ENCODE measurements at regions not wholly inside any gene's neighbourhood (a gene's known extent, or its start where the extent isn't known, plus 50 kb on each side); places are given as distances from the start of the nearest gene placed in this dataset.

DNA sequence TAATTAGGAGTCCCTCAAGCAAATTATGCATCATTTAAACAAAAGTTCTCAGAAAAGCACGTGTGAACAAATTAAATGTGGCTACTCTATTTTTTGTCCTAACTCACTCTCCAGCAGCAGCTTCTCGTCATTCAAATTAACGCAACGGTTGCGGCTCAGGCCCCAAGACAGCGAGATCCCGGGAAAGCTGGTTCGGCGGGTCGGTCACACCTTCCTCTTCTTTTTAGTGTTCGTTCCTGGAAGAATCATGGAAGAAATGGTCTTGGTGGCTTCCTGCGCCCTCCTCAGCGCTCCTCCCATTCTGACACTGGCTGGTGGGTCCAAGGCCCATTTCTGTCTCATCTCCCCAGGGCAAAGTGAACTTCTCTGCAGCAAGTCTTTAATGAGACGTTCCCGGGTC is 382.8 kb upstream of the IRX1 start:
- Histone ChIP-seq H2AFZ (ENCODE audit: low read depth, low read length) (no peak overlapping the region), H3K27ac (ENCODE audit: extremely low read depth, low read depth, low read length) (no peak overlapping the region), H3K4me1 (replicated peaks in 1 of 2; ENCODE audit: control insufficient read depth in 2 of 2, insufficient read depth in 2 of 2, low read length in 2 of 2) (no peaks in the 10 kb centered on the region), H3K4me3 (no peak overlapping the region), H3K9me3 (replicated peaks; ENCODE audit: control insufficient read depth, insufficient read depth, low read depth, low read length) (no peaks in the 10 kb centered on the region), H3K9me1 (ENCODE audit: control insufficient read depth, insufficient read depth, low read length) (no peaks in the 10 kb centered on the region), H3K9ac (ENCODE audit: insufficient read depth in 1 of 2, low read depth in 2 of 2, low read length in 2 of 2) (no peak overlapping the region), H4K20me1 (replicated peaks; ENCODE audit: control insufficient read depth, insufficient read depth, low read length) (no peaks in the 10 kb centered on the region; the same call in 1 of the 2 replicates), H3K4me2 (ENCODE audit: insufficient read depth, low read length) (no peak overlapping the region), H3K27me3 (ENCODE audit: control insufficient read depth in 2 of 2, insufficient read depth in 2 of 2, low read length in 2 of 2) (peaks cover 0 to 5% of the 10 kb centered on the region in 2 experiments; a peak in 1 of 5 replicates), H3K36me3 (ENCODE audit: control insufficient read depth, insufficient read depth, low read length) (no peaks in the 10 kb centered on the region), H3K79me2 (ENCODE audit: control insufficient read depth, insufficient read depth, low read length) (no peaks in the 10 kb centered on the region)
- no peak for DNase-seq (ENCODE audit: extremely low read depth in 1 of 4, low spot score in 3 of 4)
- BruUV-seq (replicated peaks), result no TSS peak
- intact Hi-C loops (cut with micrococcal nuclease), result no loop called here
- TF ChIP-seq ZNF507 (tag; conservative IDR thresholded peaks at IDR 0.05) (no peak), SAP30 (IDR thresholded peaks at IDR 0.05; ENCODE audit: borderline replicate concordance, insufficient read depth, low read depth, low read length, poor library complexity, severe bottlenecking) (no peak), KLF1 (tag; IDR thresholded peaks at IDR 0.05) (no peak), CHCHD3 (CRISPR knock-in tag; IDR thresholded peaks at IDR 0.05) (no peak), CBFA2T2 (conservative IDR thresholded peaks at IDR 0.05) (no peak), ETV1 (tag; conservative IDR thresholded peaks at IDR 0.05; ENCODE audit: low read depth) (no peak), ZNF23 (CRISPR knock-in tag; IDR thresholded peaks at IDR 0.05) (no peak), OTX1 (CRISPR knock-in tag; IDR thresholded peaks at IDR 0.05) (no peak), DEAF1 (CRISPR knock-in tag; IDR thresholded peaks at IDR 0.05) (no peak), ZFP30 (CRISPR knock-in tag; IDR thresholded peaks at IDR 0.05; ENCODE audit: borderline replicate concordance) (no peak), CBX3 (IDR thresholded peaks at IDR 0.05; ENCODE audit: borderline replicate concordance in 1 of 2, low read length in 2 of 2) (no peak), KLF16 (IDR thresholded peaks at IDR 0.05) (no peak), ZFPM2 (CRISPR knock-in tag; IDR thresholded peaks at IDR 0.05) (no peak), PTBP1 (IDR thresholded peaks at IDR 0.05; ENCODE audit: low read depth, low read length) (no peak), HNRNPLL (IDR thresholded peaks at IDR 0.05; ENCODE audit: low read depth, low read length, poor library complexity, severe bottlenecking) (no peak), SMAD2 (IDR thresholded peaks at IDR 0.05; ENCODE audit: low read depth, low read length) (no peak), MLX (CRISPR knock-in tag; conservative IDR thresholded peaks at IDR 0.05) (no peak), SP1 (CRISPR knock-in tag; IDR thresholded peaks at IDR 0.05) (no peak), E2F4 (CRISPR knock-in tag; IDR thresholded peaks at IDR 0.05; ENCODE audit: low read depth) (no peak)
- WGBS (ENCODE audit: insufficient coverage, low coverage, missing lambda C conversion rate), result under 1% methylated on average over 15 of the region's 15 CpGs
- POLR2A ChIA-PET, result no interaction called here
- CTCF ChIA-PET (ENCODE audit: low intra/inter-chr PET ratio), result no interaction called here
- ATAC-seq, result no peak
- in situ Hi-C loops (cut with MboI), result no loop called here
- FAIRE-seq, result no peak
